ENCODE measurements at regions not wholly inside any gene's neighbourhood (a gene's known extent, or its start where the extent isn't known, plus 50 kb on each side); places are given as distances from the start of the nearest gene placed in this dataset.

- DNase-seq (ENCODE audit: low read depth in 3 of 3, low spot score in 2 of 3) = no peak
These were observed 79.9 kb upstream of the TAS2R1 start for GRCh38 chr5:9710069-9710468.

GRCh38 chr5:9707732-9708462 is 77.7 kb upstream of the TAS2R1 start:
- DNase-seq (ENCODE audit: low read depth in 3 of 3, low spot score in 2 of 3) = no peak

DNA sequence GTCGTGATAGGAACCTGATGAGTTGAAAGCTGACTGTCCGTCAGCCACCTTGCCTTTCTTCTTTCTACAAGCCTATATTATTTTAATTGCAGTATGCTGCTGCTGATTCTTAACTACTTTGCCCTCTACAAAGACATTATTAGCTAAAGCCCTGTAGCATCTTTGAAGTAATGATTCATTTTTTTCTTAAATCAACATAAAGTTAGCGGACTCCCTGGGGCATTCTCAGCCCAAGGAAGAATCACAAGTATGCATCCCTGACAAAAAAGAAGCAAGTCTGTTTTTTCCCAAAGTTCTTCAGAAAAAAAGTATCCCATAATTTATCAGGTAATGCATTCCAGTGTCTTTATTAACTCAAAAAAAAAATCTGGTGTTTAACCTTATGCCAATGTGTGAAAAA is 69.5 kb upstream of the TAS2R1 start:
- DNase-seq (ENCODE audit: low read depth in 3 of 3, low spot score in 2 of 3) = no peak

DNA sequence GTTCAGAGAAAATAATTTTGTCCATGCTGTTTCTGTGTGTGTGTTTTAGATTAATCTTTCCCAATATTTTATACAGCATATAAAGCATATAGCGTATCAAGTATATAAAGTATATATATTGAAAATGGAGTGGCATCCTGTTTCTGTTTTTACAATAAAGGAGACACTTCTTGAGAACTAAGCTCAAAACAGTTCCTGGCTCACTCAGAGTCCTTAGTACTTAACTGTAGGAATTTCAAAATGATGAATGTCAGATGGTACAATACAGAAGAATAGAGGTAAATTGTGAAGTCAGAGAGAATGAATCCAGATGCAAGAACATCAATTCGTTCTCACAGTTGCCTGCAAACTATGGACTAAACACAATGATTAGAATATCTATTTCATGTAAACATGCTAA is 68.7 kb upstream of the TAS2R1 start:
- no peak for DNase-seq (ENCODE audit: low read depth in 3 of 3, low spot score in 2 of 3)

- no peak for DNase-seq (ENCODE audit: low read depth in 3 of 3, low spot score in 2 of 3)
These were observed 68.1 kb upstream of the TAS2R1 start for GRCh38 chr5:9698125-9698826.

DNA sequence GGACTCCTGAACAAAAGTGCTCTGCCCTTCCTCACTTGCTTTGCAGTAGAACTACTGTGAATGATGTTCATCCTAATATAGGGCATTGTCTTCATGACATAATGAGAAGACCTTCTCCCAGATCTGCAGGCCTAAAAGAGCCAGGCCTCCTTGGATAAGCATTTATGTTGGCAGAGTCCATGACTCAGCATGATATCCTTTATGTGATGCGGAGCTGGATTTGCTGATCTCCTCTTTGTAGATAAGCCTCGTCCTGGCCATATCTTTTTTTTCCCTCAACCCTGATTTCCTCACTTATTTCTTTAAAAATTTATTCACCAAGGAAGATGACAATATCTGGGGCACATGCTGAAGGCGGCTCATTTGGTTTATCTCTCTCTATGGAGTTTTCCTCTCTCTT is 62.4 kb upstream of the TAS2R1 start:
- no peak for DNase-seq (ENCODE audit: low read depth in 3 of 3, low spot score in 2 of 3)

- DNase-seq (ENCODE audit: low read depth in 3 of 3, low spot score in 2 of 3) = no peak
These were observed 61.1 kb upstream of the TAS2R1 start for GRCh38 chr5:9691261-9691660.

DNA sequence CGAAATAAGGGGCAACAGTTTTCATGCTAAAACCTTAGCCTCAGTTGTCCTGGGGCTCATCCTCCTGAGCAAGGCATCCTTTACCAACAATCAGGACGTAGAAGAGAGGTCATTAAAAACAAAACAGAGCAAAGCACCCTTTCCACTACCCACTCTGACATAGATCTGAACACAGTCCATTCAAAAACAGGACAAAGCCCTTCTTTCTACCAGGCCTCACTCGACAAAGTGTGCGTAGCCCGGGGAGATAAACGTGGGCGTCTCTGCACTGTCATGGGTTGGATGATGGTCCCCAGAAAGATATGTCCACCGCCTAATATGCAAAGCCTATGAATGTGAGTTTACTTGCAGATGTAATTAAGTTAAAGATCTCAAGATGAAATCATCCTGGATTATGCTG is 60.6 kb upstream of the TAS2R1 start:
- DNase-seq (ENCODE audit: low read depth in 3 of 3, low spot score in 2 of 3) = no peak

DNA sequence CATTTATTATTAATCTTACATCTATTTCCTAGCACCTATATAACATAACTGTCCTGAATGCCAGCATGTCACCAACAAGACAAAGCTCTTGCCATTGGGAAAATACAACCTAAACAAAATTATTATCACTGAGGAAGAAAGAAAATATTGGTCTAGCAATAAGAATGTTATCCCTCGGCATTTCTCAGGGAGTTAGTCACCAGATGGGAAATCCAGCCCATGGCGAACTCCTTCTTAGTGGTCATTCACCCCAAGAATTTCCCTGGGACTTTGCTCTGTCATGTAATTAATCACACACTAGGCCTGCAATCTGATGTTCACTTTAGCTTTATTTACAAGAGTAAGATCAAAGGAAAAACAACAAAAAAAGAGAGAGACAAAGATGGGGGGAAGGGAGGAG is 56.1 kb upstream of the TAS2R1 start:
- DNase-seq (ENCODE audit: low read depth in 3 of 3, low spot score in 2 of 3) = no peak

GRCh38 chr5:9681706-9682105 is 51.6 kb upstream of the TAS2R1 start:
- no peak for DNase-seq (ENCODE audit: low read depth in 3 of 3, low spot score in 2 of 3)
